Epithelial cell of esophagus (primary cell): ENCODE measurements at regions not wholly inside any gene's neighbourhood (a gene's known extent, or its start where the extent isn't known, plus 50 kb on each side); places are given as distances from the start of the nearest gene placed in this dataset.

Experiments
- DNase-seq: peaks from one replicate; pipeline ENCODE4 v3.0.0; 2010; ENCODE audit warnings: low read depth
- H3K4me3 ChIP-seq: 2 replicates; pipeline ENCODE4 v1.5.1; 2011; ENCODE audit warnings: mild to moderate bottlenecking, low read length, control low read depth
- TF ChIP-seq, protein P1 (sequence below): IDR thresholded peaks from 2 replicates; pipeline ENCODE4 v1.5.1; 2011; ENCODE audit warnings: low read depth, mild to moderate bottlenecking, low read length, control low read depth, inconsistent platforms; ENCODE audit not compliant: insufficient read depth; ENCODE audit errors: missing control alignments

DNA sequence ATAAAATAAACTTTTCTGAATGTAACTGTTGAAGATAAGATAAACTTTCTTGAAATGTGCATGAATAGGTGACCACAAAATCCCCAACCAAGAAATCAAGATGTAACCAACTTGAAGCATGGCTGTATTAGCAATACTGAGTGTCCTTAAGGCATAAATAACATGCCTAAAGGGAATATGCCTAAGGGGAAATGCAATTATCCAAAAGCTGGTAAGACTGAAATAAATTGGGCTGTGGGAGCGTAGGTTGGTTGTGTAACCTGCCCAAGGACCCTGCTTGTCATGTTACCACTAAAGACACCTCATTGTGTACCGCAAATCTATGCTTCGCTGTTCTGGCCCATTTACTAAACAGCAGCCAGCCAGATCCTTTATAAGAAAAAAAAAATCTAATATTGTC lies 200.8 kb upstream of the PDE10A start:
- H3K4me3 ChIP-seq: no peak overlapping the region
- no peak for DNase-seq
- TF ChIP-seq, protein P1, sequence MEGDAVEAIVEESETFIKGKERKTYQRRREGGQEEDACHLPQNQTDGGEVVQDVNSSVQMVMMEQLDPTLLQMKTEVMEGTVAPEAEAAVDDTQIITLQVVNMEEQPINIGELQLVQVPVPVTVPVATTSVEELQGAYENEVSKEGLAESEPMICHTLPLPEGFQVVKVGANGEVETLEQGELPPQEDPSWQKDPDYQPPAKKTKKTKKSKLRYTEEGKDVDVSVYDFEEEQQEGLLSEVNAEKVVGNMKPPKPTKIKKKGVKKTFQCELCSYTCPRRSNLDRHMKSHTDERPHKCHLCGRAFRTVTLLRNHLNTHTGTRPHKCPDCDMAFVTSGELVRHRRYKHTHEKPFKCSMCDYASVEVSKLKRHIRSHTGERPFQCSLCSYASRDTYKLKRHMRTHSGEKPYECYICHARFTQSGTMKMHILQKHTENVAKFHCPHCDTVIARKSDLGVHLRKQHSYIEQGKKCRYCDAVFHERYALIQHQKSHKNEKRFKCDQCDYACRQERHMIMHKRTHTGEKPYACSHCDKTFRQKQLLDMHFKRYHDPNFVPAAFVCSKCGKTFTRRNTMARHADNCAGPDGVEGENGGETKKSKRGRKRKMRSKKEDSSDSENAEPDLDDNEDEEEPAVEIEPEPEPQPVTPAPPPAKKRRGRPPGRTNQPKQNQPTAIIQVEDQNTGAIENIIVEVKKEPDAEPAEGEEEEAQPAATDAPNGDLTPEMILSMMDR: no peak

DNA sequence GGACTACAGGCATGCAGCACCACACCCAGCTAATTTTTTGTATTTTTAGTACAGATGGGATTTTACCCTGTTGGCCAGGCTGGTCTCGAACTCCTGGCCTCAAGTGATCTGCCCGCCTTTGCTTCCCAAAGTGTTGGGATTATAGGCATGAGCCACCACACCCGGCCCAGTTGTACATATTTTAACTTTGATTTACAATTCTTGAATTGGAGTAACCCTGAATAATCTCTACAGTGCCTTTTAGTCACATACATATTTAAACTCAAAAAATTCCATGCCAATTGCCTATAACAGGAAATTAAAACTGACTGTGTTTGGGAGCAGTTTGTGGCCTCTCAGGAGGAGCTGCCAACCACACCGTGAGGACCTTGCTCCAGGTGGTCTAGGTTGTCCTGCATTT lies 199.8 kb upstream of the PDE10A start:
- TF ChIP-seq, protein P1: no peak
- H3K4me3 ChIP-seq: no peak overlapping the region
- DNase-seq: no peak

DNA sequence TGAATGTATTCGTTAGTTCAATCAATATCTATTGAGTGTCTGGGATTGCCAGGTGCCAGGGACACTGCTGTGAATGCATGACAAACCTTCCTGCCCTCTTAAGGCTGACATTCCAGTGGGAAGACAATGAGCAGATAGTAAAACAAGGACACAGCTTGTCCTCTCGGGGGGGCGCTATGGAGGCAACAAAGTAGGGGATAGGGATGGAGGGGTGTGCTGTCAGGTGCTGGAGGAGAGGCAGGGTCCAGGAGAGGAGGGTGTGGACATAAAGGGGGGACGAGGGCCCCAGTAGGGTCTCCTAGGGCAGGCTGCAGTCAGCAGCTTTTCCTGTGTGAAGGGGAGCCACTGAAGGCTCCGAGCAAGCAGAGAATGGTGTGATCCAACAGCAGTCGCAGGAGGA lies 198.2 kb upstream of the PDE10A start:
- TF ChIP-seq, protein P1: no peak

GRCh38 chr6:165858586-165858985 lies 195.5 kb upstream of the PDE10A start:
- no peak overlapping the region for H3K4me3 ChIP-seq
- no peak for DNase-seq
- TF ChIP-seq, protein P1: no peak

More for the DNA sequence above, 198.2 kb upstream of the PDE10A start:
- no peak overlapping the region for H3K4me3 ChIP-seq
- DNase-seq: no peak

DNA sequence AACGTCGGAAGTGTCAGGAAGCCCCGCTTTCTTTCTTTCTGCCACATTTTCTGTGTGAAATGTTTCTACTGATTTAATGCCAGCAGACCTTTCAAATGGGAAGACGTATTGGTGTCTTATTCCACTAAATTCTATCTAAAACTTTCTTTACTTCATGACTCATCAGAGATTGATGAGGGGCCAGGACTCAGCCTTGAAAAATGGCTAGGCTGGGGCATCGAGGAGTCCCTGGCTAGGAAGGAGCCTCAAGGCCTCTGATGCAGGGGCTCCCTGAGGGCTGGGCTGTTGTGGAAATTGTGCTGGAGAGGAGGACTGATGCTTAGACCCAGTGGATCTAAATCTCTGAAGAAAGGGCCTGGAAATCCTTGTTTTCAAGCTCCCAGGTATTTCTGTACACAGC lies 192.8 kb upstream of the PDE10A start:
- no peak for DNase-seq
- no peak overlapping the region for H3K4me3 ChIP-seq
- TF ChIP-seq, protein P1: no peak

- DNase-seq: no peak
- TF ChIP-seq, protein P1: no peak
- H3K4me3 ChIP-seq: no peak overlapping the region
These were observed 192.0 kb upstream of the PDE10A start for GRCh38 chr6:165854863-165855593.
